GM18519 (cell line): ENCODE measurements at regions not wholly inside any gene's neighbourhood (a gene's known extent, or its start where the extent isn't known, plus 50 kb on each side); places are given as distances from the start of the nearest gene placed in this dataset.

ENCODE experiments used
- ATAC-seq: cut with Tn5 transposase; IDR thresholded peaks from one replicate; pipeline ENCODE4 v1.9.1; 2021; ENCODE audit warnings: mild to moderate bottlenecking, moderate library complexity; ENCODE audit not compliant: unreplicated experiment, low FRiP score

GRCh38 chr4:12889054-12889453 lies 595.1 kb downstream of the RAB28 start:
- no peak for ATAC-seq

DNA sequence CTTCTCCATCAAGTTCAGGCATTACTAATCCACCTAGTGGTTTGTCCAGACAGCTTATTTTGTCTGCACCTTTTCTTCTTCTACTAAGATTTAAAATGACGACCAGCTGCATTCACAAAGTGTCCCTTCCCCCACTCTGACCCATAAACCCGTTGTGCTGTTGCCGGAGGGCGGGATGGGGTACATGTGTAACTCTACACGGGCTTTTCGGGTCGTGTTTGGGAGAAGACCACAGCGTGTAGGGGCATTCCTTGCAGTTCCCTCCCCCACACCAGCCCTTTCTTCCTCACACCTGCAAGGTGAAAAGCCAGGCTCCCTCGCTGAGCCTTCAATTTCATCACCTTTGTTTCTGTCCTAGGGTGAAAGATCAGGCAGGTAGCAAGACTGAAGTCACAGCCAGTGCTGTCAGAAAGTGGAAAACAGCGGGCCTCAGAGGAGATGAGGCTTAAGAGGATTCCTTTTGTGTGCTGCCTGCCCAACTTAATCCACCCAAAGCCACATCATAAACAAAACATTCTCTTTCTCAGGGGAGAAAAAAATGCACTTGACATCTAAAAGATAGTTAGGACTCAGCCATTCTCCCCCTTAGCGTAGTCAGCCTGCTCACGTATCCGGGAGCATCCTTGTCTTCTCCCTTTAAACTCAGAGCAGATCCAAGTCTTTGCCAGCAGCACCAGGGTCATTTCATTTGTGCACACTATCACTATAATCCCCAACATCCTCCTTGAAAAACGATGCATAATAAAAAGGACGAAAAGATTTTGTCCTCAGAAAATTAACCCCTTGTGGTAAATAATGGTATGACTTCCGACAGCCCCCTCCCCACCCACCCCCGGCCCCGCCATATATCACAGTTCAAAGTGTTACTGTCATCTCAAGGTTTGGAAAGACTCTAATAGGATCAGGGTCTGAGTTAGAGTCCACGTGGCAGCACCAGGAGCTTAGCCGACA lies 599.0 kb downstream of the RAB28 start:
- ATAC-seq, result no peak

DNA sequence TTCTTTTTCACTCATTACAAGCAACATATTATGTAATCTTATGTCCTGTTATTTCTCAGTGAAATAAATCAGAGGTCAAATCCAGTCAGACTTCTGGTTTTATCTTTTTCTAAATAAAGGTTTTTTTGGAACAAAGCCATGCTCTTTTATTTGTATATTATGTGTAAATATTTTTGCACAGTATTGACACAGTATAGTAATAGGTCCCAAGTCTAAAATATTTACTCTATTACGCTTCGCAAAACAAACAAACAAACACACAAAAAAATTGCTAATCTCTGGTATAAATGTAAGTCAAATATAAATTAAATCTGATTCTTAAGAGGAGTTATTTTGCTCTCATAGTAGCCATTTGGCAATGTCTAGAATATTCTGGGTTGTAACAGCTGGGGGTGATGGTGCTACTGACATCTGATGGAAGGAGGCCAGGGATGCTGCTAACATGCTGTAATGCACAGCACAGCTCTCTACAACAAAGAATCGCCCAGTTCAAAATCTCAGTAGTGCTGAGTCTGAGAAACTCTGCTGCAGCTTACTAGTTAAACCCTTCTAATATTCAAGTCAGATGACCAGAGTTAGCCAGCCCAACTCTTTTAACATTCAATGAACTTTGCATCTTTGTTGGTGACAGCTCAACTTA lies 602.1 kb downstream of the RAB28 start:
- no peak for ATAC-seq

- ATAC-seq, result no peak
These were observed 603.3 kb downstream of the RAB28 start for GRCh38 chr4:12880844-12881243.

GRCh38 chr4:12879496-12879895 lies 604.6 kb downstream of the RAB28 start:
- ATAC-seq, result no peak

- no peak for ATAC-seq
These were observed 608.4 kb downstream of the RAB28 start for GRCh38 chr4:12875640-12876243.

DNA sequence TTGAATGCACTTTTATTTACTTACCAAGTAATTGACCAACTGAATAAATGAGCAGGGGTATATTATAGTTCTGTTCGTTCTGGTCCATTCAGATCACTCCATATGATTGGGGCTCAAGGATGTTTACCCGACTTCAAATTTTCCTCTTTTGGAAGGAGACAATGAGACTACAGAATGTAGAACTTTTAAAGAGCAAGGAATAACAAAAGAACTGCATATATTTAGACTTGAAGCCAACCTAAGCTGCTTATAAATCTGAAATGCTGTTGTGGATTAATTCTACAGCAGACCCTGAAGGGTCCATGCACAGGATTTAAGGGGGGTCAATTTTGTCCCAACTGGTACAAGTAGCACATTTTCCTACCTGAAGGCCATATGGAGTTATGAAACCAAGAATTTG lies 610.8 kb downstream of the RAB28 start:
- ATAC-seq, result no peak

DNA sequence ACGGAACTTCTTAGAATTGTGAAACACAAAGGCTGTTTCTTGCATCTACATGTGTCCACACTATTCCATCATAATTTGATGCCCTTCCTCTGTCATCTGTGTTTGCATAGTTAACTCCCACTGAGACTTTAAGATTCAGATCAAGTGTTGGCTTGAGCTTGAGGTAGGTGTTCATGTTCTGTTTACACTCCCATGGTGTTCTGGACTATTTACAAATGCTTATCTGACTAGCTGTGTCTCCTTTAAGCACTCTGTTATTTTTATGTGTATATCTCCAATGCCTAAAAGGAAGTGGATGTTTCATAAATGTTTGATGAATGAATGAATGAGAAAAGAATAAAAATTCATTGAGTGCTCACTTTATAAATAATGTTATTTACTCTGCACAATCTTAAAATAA lies 622.7 kb downstream of the RAB28 start:
- no peak for ATAC-seq

GRCh38 chr4:12852338-12853307 lies 631.5 kb downstream of the RAB28 start:
- ATAC-seq, result peak; percentile 50

- ATAC-seq, result no peak
These were observed 637.8 kb downstream of the RAB28 start for GRCh38 chr4:12846368-12846767.

DNA sequence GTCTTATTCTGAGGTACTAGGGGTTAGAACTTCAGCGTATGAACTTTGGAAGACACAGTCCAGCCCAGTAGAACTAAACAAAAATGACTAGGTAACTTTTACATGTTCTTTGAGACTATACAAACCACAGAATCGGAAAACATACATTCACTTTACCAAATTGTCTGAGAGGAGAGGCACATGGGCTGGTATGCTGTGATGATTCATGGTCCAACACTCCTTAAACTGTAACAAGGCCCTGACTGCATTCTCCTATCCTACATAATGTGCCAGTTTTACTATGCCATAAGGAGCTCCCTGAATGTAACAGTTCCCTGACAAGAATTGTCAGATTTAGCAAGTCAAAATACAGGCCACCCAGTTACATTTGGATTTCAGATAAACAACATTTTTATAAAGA lies 640.0 kb downstream of the RAB28 start:
- ATAC-seq, result no peak

DNA sequence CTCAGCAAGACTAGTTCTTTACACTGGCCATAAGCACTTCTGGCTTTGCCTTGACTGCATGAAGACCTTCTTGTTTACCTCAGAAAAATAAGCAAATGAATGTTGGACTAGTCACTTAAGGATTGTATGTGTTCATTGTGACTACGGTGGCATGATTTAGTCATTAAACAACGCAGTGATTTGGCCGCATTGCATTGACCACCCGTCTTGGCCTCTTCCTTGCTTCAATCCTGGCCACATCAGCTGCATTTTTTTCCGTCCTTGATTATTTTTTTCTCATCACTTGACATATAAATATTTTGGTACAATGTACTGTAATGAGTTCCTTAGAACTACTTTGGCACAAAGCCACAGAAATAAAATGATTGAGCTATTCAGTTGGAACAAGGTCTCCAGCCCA lies 656.2 kb downstream of the RAB28 start:
- ATAC-seq, result no peak

GRCh38 chr4:12791536-12791935 lies 692.6 kb downstream of the RAB28 start:
- ATAC-seq, result no peak

DNA sequence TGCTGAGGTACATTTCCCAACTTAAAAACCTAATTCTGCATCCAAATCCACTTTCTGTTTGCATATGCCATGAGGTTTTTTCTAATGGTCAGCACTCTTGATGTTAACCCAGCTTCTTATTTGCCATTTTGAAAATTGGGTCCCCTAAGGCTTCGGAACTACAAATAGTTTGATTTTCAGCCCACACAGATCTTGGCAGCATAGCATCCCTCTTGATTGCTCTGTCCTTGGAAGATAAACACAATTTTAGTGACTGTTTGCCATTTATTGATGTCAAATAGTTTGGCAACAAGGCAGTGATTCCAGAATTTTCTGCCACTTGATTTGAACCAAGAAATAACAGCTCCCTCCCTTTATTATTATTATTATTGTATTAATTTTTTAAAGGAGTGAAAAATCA lies 696.9 kb downstream of the RAB28 start:
- ATAC-seq, result no peak

GRCh38 chr4:12778706-12779105 lies 705.4 kb downstream of the RAB28 start:
- ATAC-seq, result no peak

GRCh38 chr4:12778191-12778590 lies 705.9 kb downstream of the RAB28 start:
- ATAC-seq, result no peak

GRCh38 chr4:12770351-12770750 lies 713.8 kb downstream of the RAB28 start:
- no peak for ATAC-seq

DNA sequence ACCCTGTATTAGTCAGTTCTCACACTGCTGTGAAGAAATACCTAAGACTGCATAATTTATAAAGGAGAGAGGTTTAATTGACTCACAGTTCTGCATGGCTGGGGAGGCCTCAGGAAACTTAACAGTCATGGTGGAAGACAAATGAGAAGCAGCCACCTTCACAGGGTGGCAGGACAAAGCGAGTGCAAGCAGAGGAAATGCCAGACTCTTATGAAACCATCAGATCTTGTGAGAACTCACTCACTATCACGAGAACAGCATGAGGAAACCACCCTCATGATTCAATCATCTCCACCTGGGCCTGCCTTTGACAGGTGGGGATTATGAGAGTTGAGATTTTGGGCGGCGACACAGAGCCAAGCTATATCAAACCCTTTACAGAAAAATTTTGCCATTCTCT lies 722.4 kb downstream of the RAB28 start:
- ATAC-seq, result no peak

- no peak for ATAC-seq
These were observed 737.0 kb downstream of the RAB28 start for GRCh38 chr4:12747154-12747553.

DNA sequence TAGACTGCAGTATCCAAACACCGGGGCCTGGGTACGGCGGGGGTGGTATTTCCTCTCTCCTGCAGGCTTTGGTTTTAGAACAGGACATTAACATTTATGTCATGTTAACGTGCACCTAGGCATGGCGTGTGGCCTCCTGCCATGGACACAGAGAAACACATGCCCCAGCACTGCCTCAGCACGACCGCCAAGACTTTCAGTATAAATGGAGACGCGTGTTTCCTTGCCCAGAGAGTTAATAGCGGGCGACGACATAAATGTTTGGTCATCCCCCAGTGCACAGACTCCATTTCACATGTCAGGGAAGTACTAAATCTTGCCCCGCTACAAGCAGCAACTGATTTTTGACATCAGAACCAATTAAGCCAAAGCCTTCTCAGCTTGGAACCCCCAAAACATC lies 737.9 kb downstream of the RAB28 start:
- ATAC-seq, result no peak
